A673 (cell line): ENCODE measurements at regions not wholly inside any gene's neighbourhood (a gene's known extent, or its start where the extent isn't known, plus 50 kb on each side); places are given as distances from the start of the nearest gene placed in this dataset.

Source experiments
- EZH2 ChIP-seq: fragments of 200-600 bp; sonication (generic); IDR thresholded peaks from 2 replicates; pipeline ENCODE4 v1.6.1; 2017; ENCODE audit warnings: borderline replicate concordance, low read depth, mild to moderate bottlenecking, mixed read lengths, antibody characterized with exemption, low read length; ENCODE audit not compliant: poor library complexity, severe bottlenecking
- TF ChIP-seq, protein P1 (sequence below): fragments of 300-800, 200-600 bp; sonication (generic); conservative IDR thresholded peaks from 2 replicates; pipeline ENCODE4 v1.5.1; 2017; ENCODE audit warnings: low read depth, mild to moderate bottlenecking, antibody characterized with exemption, low read length, moderate library complexity, mixed read lengths

DNA sequence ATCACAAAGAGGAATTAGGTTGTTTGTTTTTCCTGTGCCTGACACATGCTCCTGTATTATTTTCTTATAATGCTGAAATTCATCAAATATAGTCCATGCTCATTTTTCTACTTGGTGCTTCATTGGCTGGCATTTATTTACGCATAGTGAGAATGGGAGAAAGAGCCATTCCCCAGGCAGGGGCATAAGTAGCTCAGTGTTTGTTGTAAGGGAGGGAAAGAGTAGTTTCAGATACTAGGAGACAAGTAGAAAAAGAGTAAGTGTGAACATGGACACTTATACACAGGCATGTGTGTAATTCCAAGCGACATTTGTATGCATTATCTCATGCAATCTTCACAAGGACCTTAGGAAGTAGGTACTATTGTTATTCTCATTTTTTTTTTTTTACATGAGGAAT lies 111.9 kb upstream of the UGP2 start:
- no peak for TF ChIP-seq EZH2
- TF ChIP-seq, protein P1, sequence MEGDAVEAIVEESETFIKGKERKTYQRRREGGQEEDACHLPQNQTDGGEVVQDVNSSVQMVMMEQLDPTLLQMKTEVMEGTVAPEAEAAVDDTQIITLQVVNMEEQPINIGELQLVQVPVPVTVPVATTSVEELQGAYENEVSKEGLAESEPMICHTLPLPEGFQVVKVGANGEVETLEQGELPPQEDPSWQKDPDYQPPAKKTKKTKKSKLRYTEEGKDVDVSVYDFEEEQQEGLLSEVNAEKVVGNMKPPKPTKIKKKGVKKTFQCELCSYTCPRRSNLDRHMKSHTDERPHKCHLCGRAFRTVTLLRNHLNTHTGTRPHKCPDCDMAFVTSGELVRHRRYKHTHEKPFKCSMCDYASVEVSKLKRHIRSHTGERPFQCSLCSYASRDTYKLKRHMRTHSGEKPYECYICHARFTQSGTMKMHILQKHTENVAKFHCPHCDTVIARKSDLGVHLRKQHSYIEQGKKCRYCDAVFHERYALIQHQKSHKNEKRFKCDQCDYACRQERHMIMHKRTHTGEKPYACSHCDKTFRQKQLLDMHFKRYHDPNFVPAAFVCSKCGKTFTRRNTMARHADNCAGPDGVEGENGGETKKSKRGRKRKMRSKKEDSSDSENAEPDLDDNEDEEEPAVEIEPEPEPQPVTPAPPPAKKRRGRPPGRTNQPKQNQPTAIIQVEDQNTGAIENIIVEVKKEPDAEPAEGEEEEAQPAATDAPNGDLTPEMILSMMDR = no peak
